HepG2 (cell line): ENCODE measurements at regions not wholly inside any gene's neighbourhood (a gene's known extent, or its start where the extent isn't known, plus 50 kb on each side); places are given as distances from the start of the nearest gene placed in this dataset.

Experiments used
- ATAC-seq: fragments of 200-7000 bp; cut with Tn5 transposase; 3 replicates; pipeline ENCODE4 v1.9.1; 2020; ENCODE audit warnings: mild to moderate bottlenecking, moderate library complexity
- BruUV-seq: library from RNA; stranded (reverse); fragments of 400-500 nt; replicated peaks from 2 replicates; lab custom pipeline; 2021; lab: Mats Ljungman, UMichigan
- CTCF ChIA-PET: fragments of 300-600 bp; formaldehyde crosslinking; extraction: SDS; loops from one replicate; lab custom pipeline; 2021; ENCODE audit warnings: low total read pairs, inconsistent platforms, low intra/inter-chr PET ratio; lab: Yijun Ruan, JAX
- POLR2A ChIA-PET: fragments of 350-600 bp; sonication (Branson Sonifier 250); formaldehyde crosslinking; loops from one replicate; lab custom pipeline; 2020; ENCODE audit warnings: antibody characterized with exemption, inconsistent platforms; lab: Yijun Ruan, JAX
- DNase-seq: peaks from one replicate; pipeline ENCODE4 v3.0.0-alpha.2; 2015; ENCODE audit warnings: low spot score
- FAIRE-seq: peaks from 3 replicates; lab custom pipeline; 2011; peaks lifted over from hg19 to GRCh38; lab: Jason Lieb, UNC
- H2AFZ ChIP-seq: one replicate; pipeline ENCODE4 v1.6.1; 2011; ENCODE audit warnings: low read length, inconsistent platforms
- H3K27ac ChIP-seq: fragments of 300-600 bp; 3 replicates; pipeline ENCODE4 v1.8.0; 2011; ENCODE audit warnings: mixed run types, mild to moderate bottlenecking, mixed read lengths, low read length, inconsistent platforms; ENCODE audit not compliant: insufficient read depth; ENCODE audit errors: extremely low read length
- H3K27me3 ChIP-seq, 2 experiments: fragments of 200-600 bp in 1 of 2; 2 replicates in 1 of 2; 3 replicates in 1 of 2; pipeline versions ENCODE4 v1.6.0 to v1.8.0; 2011; ENCODE audit warnings: low read length in 2 of 2, mild to moderate bottlenecking in 2 of 2, moderate library complexity in 2 of 2, inconsistent platforms in 1 of 2; ENCODE audit not compliant: insufficient read depth in 2 of 2, control insufficient read depth in 1 of 2
- H3K36me3 ChIP-seq, 2 experiments: fragments of 200-600 bp in 1 of 2; replicated peaks in 1 of 2; 2 replicates in 1 of 2; 3 replicates in 1 of 2; pipeline versions ENCODE4 v1.5.1 to v1.8.0; 2011; ENCODE audit warnings: low read length in 2 of 2, inconsistent platforms in 1 of 2; ENCODE audit not compliant: insufficient read depth in 2 of 2, control insufficient read depth in 1 of 2
- H3K4me1 ChIP-seq: 2 replicates; pipeline ENCODE4 v1.5.1; 2012; ENCODE audit warnings: low read length, inconsistent platforms; ENCODE audit not compliant: insufficient read depth
- H3K4me2 ChIP-seq: 2 replicates; pipeline ENCODE4 v1.6.0; 2011; ENCODE audit warnings: low read depth, low read length, inconsistent platforms
- H3K4me3 ChIP-seq, 3 experiments: fragments of 200-600 bp in 1 of 3; sonication (generic), shearing (Covaris generic) in 1 of 3; replicated peaks in 1 of 3; 2 replicates each; pipeline ENCODE4 v1.5.1; 2011 to 2016; ENCODE audit warnings: low read length in 3 of 3, inconsistent platforms in 2 of 3, low read depth in 2 of 3, mild to moderate bottlenecking in 2 of 3, control low read depth in 1 of 3, mixed read lengths in 1 of 3; ENCODE audit not compliant: insufficient read depth in 1 of 3
- H3K79me2 ChIP-seq: one replicate; pipeline ENCODE4 v1.6.1; 2011; ENCODE audit warnings: low read length, inconsistent platforms; ENCODE audit not compliant: insufficient read depth
- H3K9ac ChIP-seq: 2 replicates; pipeline ENCODE4 v1.6.0; 2011; ENCODE audit warnings: mild to moderate bottlenecking, low read depth, low read length, inconsistent platforms; ENCODE audit not compliant: insufficient read depth
- H3K9me3 ChIP-seq: 2 replicates; pipeline ENCODE4 v1.5.1; 2012; ENCODE audit warnings: mild to moderate bottlenecking, low read length
- H4K20me1 ChIP-seq: 2 replicates; pipeline ENCODE4 v1.6.0; 2011; ENCODE audit warnings: inconsistent platforms, mild to moderate bottlenecking, low read length, moderate library complexity; ENCODE audit not compliant: insufficient read depth
- EZH2 ChIP-seq: conservative IDR thresholded peaks from 2 replicates; pipeline ENCODE4 v1.6.1; 2012; ENCODE audit warnings: mild to moderate bottlenecking, low read depth, low read length, moderate library complexity
- IKZF4 ChIP-seq: sonication (generic); formaldehyde crosslinking; IDR thresholded peaks from 2 replicates; pipeline ENCODE4 v1.5.1; 2020; ENCODE audit warnings: borderline replicate concordance, mild to moderate bottlenecking, low read depth, missing genetic modification reagents; ENCODE audit errors: not compliant biosample characterization
- MED1 ChIP-seq: sonication (generic); formaldehyde crosslinking; IDR thresholded peaks from 2 replicates; pipeline ENCODE4 v1.4.0; 2020; ENCODE audit warnings: missing genetic modification reagents
- MEF2D ChIP-seq: sonication (generic); formaldehyde crosslinking; IDR thresholded peaks from 2 replicates; pipeline ENCODE4 v1.5.1; 2020; ENCODE audit warnings: mild to moderate bottlenecking, missing genetic modification reagents
- PBX2 ChIP-seq: IDR thresholded peaks from 2 replicates; pipeline ENCODE4 v1.6.1; 2016; ENCODE audit warnings: control low read depth
- PRDM10 ChIP-seq: sonication (generic); formaldehyde crosslinking; IDR thresholded peaks from 2 replicates; pipeline ENCODE4 v1.4.0; 2020; ENCODE audit warnings: low read depth, missing genetic modification reagents
- TBL1XR1 ChIP-seq: fragments of 150-350 bp; IDR thresholded peaks from 2 replicates; pipeline ENCODE4 v1.6.1; 2014; ENCODE audit warnings: borderline replicate concordance, low read length; ENCODE audit not compliant: partially characterized antibody
- ZNF101 ChIP-seq: sonication (generic); formaldehyde crosslinking; IDR thresholded peaks from 2 replicates; pipeline ENCODE4 v1.4.0; 2020; ENCODE audit warnings: mild to moderate bottlenecking, low read depth, missing genetic modification reagents, borderline replicate concordance
- ZNF263 ChIP-seq: sonication (generic); formaldehyde crosslinking; IDR thresholded peaks from 2 replicates; pipeline ENCODE4 v1.4.0; 2020; ENCODE audit warnings: missing genetic modification reagents
- ZNF589 ChIP-seq: sonication (generic); formaldehyde crosslinking; conservative IDR thresholded peaks from 2 replicates; pipeline ENCODE4 v1.8.0; 2022; ENCODE audit warnings: mild to moderate bottlenecking, moderate library complexity, missing genetic modification reagents
- WGBS: methylation state at CpG from one replicate; pipeline ENCODE4 v1.1.6; 2017; ENCODE audit warnings: low lambda C conversion rate; 5-methylcytosine and 5-hydroxymethylcytosine counted together
- in situ Hi-C: cut with HindIII; loops from 2 replicates; pipeline ENCODE4 v1.10.0; 2017; ENCODE audit warnings: low pct_unique_long_range_greater_than_20kb; ENCODE audit not compliant: extremely low pct_ligation_motif_present
- intact Hi-C: fragments of 100-400 bp; cut with micrococcal nuclease; formaldehyde crosslinking; loops from one replicate; pipeline ENCODE4 v1.10.0; 2022; ENCODE audit not compliant: unreplicated experiment

- no peak for FAIRE-seq
- no peaks in the 10 kb centered on the region for H3K4me1 ChIP-seq
- WGBS = 10% methylated on average over 4 of the region's 4 CpGs
- no peak overlapping the region for H3K4me2 ChIP-seq
- no peak overlapping the region for H3K4me3 ChIP-seq
- H2AFZ ChIP-seq = no peak overlapping the region
- in situ Hi-C loops (no loop called here), intact Hi-C loops (no loop called here)
- no peak for DNase-seq
- no peak overlapping the region for H3K27ac ChIP-seq
- H3K36me3 ChIP-seq = no peaks in the 10 kb centered on the region
- TF ChIP-seq ZNF589 = no peak
- no peak for TF ChIP-seq EZH2
- no peak for TF ChIP-seq PBX2
- no peak for TF ChIP-seq IKZF4 (CRISPR knock-in tag)
- no peak for TF ChIP-seq MED1 (CRISPR knock-in tag)
- no peak for TF ChIP-seq MEF2D (CRISPR knock-in tag)
- no peak for TF ChIP-seq TBL1XR1
- no peak for TF ChIP-seq ZNF101 (CRISPR knock-in tag)
- TF ChIP-seq ZNF263 (CRISPR knock-in tag) = no peak
- no peak for TF ChIP-seq PRDM10 (CRISPR knock-in tag)
- no peak for ATAC-seq
- ChIA-PET POLR2A (no interaction called here), CTCF (no interaction called here)
- no peaks in the 10 kb centered on the region for H3K27me3 ChIP-seq
- no peaks in the 10 kb centered on the region for H3K9me3 ChIP-seq
- BruUV-seq = no TSS peak
- H4K20me1 ChIP-seq = no peaks in the 10 kb centered on the region
- H3K9ac ChIP-seq = no peak overlapping the region
- no peaks in the 10 kb centered on the region for H3K79me2 ChIP-seq
Observed at GRCh38 chr7:46080595-46081159, 159.6 kb upstream of the IGFBP3 start.
